ENCODE measurements at regions not wholly inside any gene's neighbourhood (a gene's known extent, or its start where the extent isn't known, plus 50 kb on each side); places are given as distances from the start of the nearest gene placed in this dataset.
A peak's percentile ranks its signal among the peaks of the same experiment; 100 is the strongest.

GRCh38 chr5:142500227-142500905, 175.5 kb upstream of the SPRY4 start:
- H3K4me3 ChIP-seq = no peak overlapping the region
- H3K27me3 ChIP-seq (replicated peaks) = no peaks in the 10 kb centered on the region
- H3K4me1 ChIP-seq (replicated peaks) = no peaks in the 10 kb centered on the region
- DNase-seq (ENCODE audit: low read depth in 1 of 2, low spot score in 2 of 2) = no peak
- H3K9me3 ChIP-seq (replicated peaks) = no peaks in the 10 kb centered on the region
- no peak overlapping the region for H3K27ac ChIP-seq
- no peaks in the 10 kb centered on the region for H3K36me3 ChIP-seq

GRCh38 chr5:142499591-142500226, 174.9 kb upstream of the SPRY4 start:
- no peaks in the 10 kb centered on the region for H3K27me3 ChIP-seq (replicated peaks)
- no peaks in the 10 kb centered on the region for H3K9me3 ChIP-seq (replicated peaks)
- no peaks in the 10 kb centered on the region for H3K4me1 ChIP-seq (replicated peaks)
- no peak overlapping the region for H3K4me3 ChIP-seq
- no peaks in the 10 kb centered on the region for H3K36me3 ChIP-seq
- DNase-seq (ENCODE audit: low read depth in 1 of 2, low spot score in 2 of 2) = no peak
- no peak overlapping the region for H3K27ac ChIP-seq

- DNase-seq (ENCODE audit: low read depth in 1 of 2, low spot score in 2 of 2) = no peak
- Histone ChIP-seq H3K27ac (no peak overlapping the region), H3K9me3 (replicated peaks) (no peaks in the 10 kb centered on the region), H3K27me3 (replicated peaks) (no peaks in the 10 kb centered on the region), H3K36me3 (no peaks in the 10 kb centered on the region), H3K4me1 (replicated peaks) (no peaks in the 10 kb centered on the region), H3K4me3 (no peak overlapping the region)
Observed at GRCh38 chr5:142498298-142498697, 173.5 kb upstream of the SPRY4 start.

GRCh38 chr5:142495531-142495930, 170.7 kb upstream of the SPRY4 start:
- H3K36me3 ChIP-seq = no peaks in the 10 kb centered on the region
- H3K27me3 ChIP-seq (replicated peaks) = no peaks in the 10 kb centered on the region
- no peak for DNase-seq (ENCODE audit: low read depth in 1 of 2, low spot score in 2 of 2)
- H3K27ac ChIP-seq = no peak overlapping the region
- no peak overlapping the region for H3K4me3 ChIP-seq
- no peaks in the 10 kb centered on the region for H3K9me3 ChIP-seq (replicated peaks)
- H3K4me1 ChIP-seq (replicated peaks) = no peaks in the 10 kb centered on the region

GRCh38 chr5:142493875-142494518, 169.2 kb upstream of the SPRY4 start:
- no peaks in the 10 kb centered on the region for H3K9me3 ChIP-seq (replicated peaks)
- H3K27me3 ChIP-seq (replicated peaks) = no peaks in the 10 kb centered on the region
- no peak overlapping the region for H3K27ac ChIP-seq
- no peak overlapping the region for H3K4me3 ChIP-seq
- no peak for DNase-seq (ENCODE audit: low read depth in 1 of 2, low spot score in 2 of 2)
- no peaks in the 10 kb centered on the region for H3K4me1 ChIP-seq (replicated peaks)
- no peaks in the 10 kb centered on the region for H3K36me3 ChIP-seq

GRCh38 chr5:142492781-142493281, 168.0 kb upstream of the SPRY4 start:
- Histone ChIP-seq H3K36me3 (no peaks in the 10 kb centered on the region), H3K4me3 (no peak overlapping the region), H3K27me3 (replicated peaks) (no peaks in the 10 kb centered on the region), H3K9me3 (replicated peaks) (no peaks in the 10 kb centered on the region), H3K27ac (no peak overlapping the region), H3K4me1 (replicated peaks) (no peaks in the 10 kb centered on the region)
- no peak for DNase-seq (ENCODE audit: low read depth in 1 of 2, low spot score in 2 of 2)

GRCh38 chr5:142491679-142492078, 166.9 kb upstream of the SPRY4 start:
- no peak overlapping the region for H3K27ac ChIP-seq
- no peak for DNase-seq (ENCODE audit: low read depth in 1 of 2, low spot score in 2 of 2)
- 0 out of 2 replicates have a peak, but pooled peaks cover 2% of the 10 kb centered on the region for H3K9me3 ChIP-seq (replicated peaks)
- no peaks in the 10 kb centered on the region for H3K27me3 ChIP-seq (replicated peaks)
- H3K36me3 ChIP-seq = no peaks in the 10 kb centered on the region
- peaks cover 2% of the 10 kb centered on the region for H3K4me1 ChIP-seq (replicated peaks)
- no peak overlapping the region for H3K4me3 ChIP-seq

- H3K27ac ChIP-seq = no peak overlapping the region
- no peaks in the 10 kb centered on the region for H3K27me3 ChIP-seq (replicated peaks)
- peaks cover 6% of the 10 kb centered on the region for H3K4me1 ChIP-seq (replicated peaks)
- no peaks in the 10 kb centered on the region for H3K36me3 ChIP-seq
- 0 out of 2 replicates have a peak, but pooled peaks cover 2% of the 10 kb centered on the region for H3K9me3 ChIP-seq (replicated peaks)
- no peak for DNase-seq (ENCODE audit: low read depth in 1 of 2, low spot score in 2 of 2)
- no peak overlapping the region for H3K4me3 ChIP-seq
Observed at GRCh38 chr5:142491270-142491669, 166.4 kb upstream of the SPRY4 start.

GRCh38 chr5:142486581-142486980, 161.8 kb upstream of the SPRY4 start:
- Histone ChIP-seq H3K4me3 (no peak overlapping the region), H3K36me3 (no peaks in the 10 kb centered on the region), H3K9me3 (replicated peaks) (0 out of 2 replicates have a peak, but pooled peaks cover 5% of the 10 kb centered on the region), H3K4me1 (replicated peaks) (peaks cover 34% of the 10 kb centered on the region), H3K27me3 (replicated peaks) (no peaks in the 10 kb centered on the region), H3K27ac (no peak overlapping the region)
- DNase-seq (ENCODE audit: low read depth in 1 of 2, low spot score in 2 of 2) = peak in 1 of 2 experiments; percentile 32

GRCh38 chr5:142486020-142486419, 161.2 kb upstream of the SPRY4 start:
- DNase-seq (ENCODE audit: low read depth in 1 of 2, low spot score in 2 of 2) = no peak
- H3K27me3 ChIP-seq (replicated peaks) = no peaks in the 10 kb centered on the region

GRCh38 chr5:142484821-142485387, 160.1 kb upstream of the SPRY4 start:
- Histone ChIP-seq H3K4me1 (replicated peaks) (peaks cover 34% of the 10 kb centered on the region), H3K9me3 (replicated peaks) (0 out of 2 replicates have a peak, but pooled peaks cover 5% of the 10 kb centered on the region), H3K36me3 (no peaks in the 10 kb centered on the region), H3K27me3 (replicated peaks) (no peaks in the 10 kb centered on the region), H3K27ac (no peak overlapping the region), H3K4me3 (no peak overlapping the region)
- peak; percentile 60 to 69 for DNase-seq (ENCODE audit: low read depth in 1 of 2, low spot score in 2 of 2)

More at GRCh38 chr5:142486020-142486419, 161.2 kb upstream of the SPRY4 start:
- no peak overlapping the region for H3K27ac ChIP-seq
- no peak overlapping the region for H3K4me3 ChIP-seq
- no peaks in the 10 kb centered on the region for H3K36me3 ChIP-seq
- peaks cover 34% of the 10 kb centered on the region for H3K4me1 ChIP-seq (replicated peaks)
- 0 out of 2 replicates have a peak, but pooled peaks cover 5% of the 10 kb centered on the region for H3K9me3 ChIP-seq (replicated peaks)

- no peaks in the 10 kb centered on the region for H3K36me3 ChIP-seq
- H3K4me1 ChIP-seq (replicated peaks) = peaks cover 34% of the 10 kb centered on the region
- DNase-seq (ENCODE audit: low read depth in 1 of 2, low spot score in 2 of 2) = no peak
- no peaks in the 10 kb centered on the region for H3K27me3 ChIP-seq (replicated peaks)
- H3K9me3 ChIP-seq (replicated peaks) = 0 out of 2 replicates have a peak, but pooled peaks cover 2% of the 10 kb centered on the region
- no peak overlapping the region for H3K4me3 ChIP-seq
- no peak overlapping the region for H3K27ac ChIP-seq
Observed at GRCh38 chr5:142482207-142482606, 157.4 kb upstream of the SPRY4 start.

GRCh38 chr5:142481410-142481809, 156.6 kb upstream of the SPRY4 start:
- Histone ChIP-seq H3K27ac (no peak overlapping the region), H3K36me3 (no peaks in the 10 kb centered on the region), H3K27me3 (replicated peaks) (no peaks in the 10 kb centered on the region), H3K4me3 (no peak overlapping the region), H3K4me1 (replicated peaks) (peaks cover 29% of the 10 kb centered on the region), H3K9me3 (replicated peaks) (0 out of 2 replicates have a peak, but pooled peaks cover 2% of the 10 kb centered on the region)
- DNase-seq (ENCODE audit: low read depth in 1 of 2, low spot score in 2 of 2) = no peak

All from SJSA1 (cell line).